ENCODE measurements at regions not wholly inside any gene's neighbourhood (a gene's known extent, or its start where the extent isn't known, plus 50 kb on each side); places are given as distances from the start of the nearest gene placed in this dataset.

GRCh38 chr6:111971181-111971841 is 82.6 kb upstream of the CCN6 start:
- no peak for TF ChIP-seq POLR2A (IDR thresholded peaks at IDR 0.05)
- TF ChIP-seq CTCF (IDR thresholded peaks at IDR 0.05): no peak
- WGBS, 2 donors: 74 to 81% methylated on average over 7 of the region's 7 CpGs
- Histone ChIP-seq H3K36me3 (replicated peaks in 1 of 2; ENCODE audit: insufficient read depth in 1 of 2, low read depth in 2 of 2) (no peaks in the 10 kb centered on the region), H3K27me3 (no peaks in the 10 kb centered on the region), H3K4me3 (no peak overlapping the region), H3K9me3 (no peaks in the 10 kb centered on the region), H3K4me1 (no peaks in the 10 kb centered on the region), H3K27ac (no peak overlapping the region)
- no peak for DNase-seq
- ATAC-seq: no peak
- intact Hi-C loops (cut with DNase I): no loop called here

GRCh38 chr6:111971866-111972532 is 81.9 kb upstream of the CCN6 start:
- no peak overlapping the region for H3K27ac ChIP-seq

GRCh38 chr6:111972745-111973117 is 81.2 kb upstream of the CCN6 start:
- TF ChIP-seq CTCF (IDR thresholded peaks at IDR 0.05) (no peak), POLR2A (IDR thresholded peaks at IDR 0.05) (no peak)
- H3K36me3 ChIP-seq (replicated peaks in 1 of 2; ENCODE audit: insufficient read depth in 1 of 2, low read depth in 2 of 2): no peaks in the 10 kb centered on the region
- no peak for DNase-seq
- WGBS, 2 donors: 93 to 94% methylated on average over 5 of the region's 5 CpGs
- peak overlapping the region in 1 of 4 donors; percentile 38 for H3K27ac ChIP-seq
- H3K27me3 ChIP-seq: no peaks in the 10 kb centered on the region
- ATAC-seq: no peak
- intact Hi-C loops (cut with DNase I): no loop called here
- no peaks in the 10 kb centered on the region for H3K9me3 ChIP-seq
- no peak overlapping the region for H3K4me3 ChIP-seq
- no peaks in the 10 kb centered on the region for H3K4me1 ChIP-seq

More at GRCh38 chr6:111971866-111972532, 81.9 kb upstream of the CCN6 start:
- ATAC-seq: no peak
- Histone ChIP-seq H3K27me3 (no peaks in the 10 kb centered on the region), H3K4me3 (no peak overlapping the region), H3K36me3 (replicated peaks in 1 of 2; ENCODE audit: insufficient read depth in 1 of 2, low read depth in 2 of 2) (no peaks in the 10 kb centered on the region), H3K4me1 (no peaks in the 10 kb centered on the region), H3K9me3 (no peaks in the 10 kb centered on the region)
- intact Hi-C loops (cut with DNase I): no loop called here
- no peak for TF ChIP-seq CTCF (IDR thresholded peaks at IDR 0.05)
- no peak for TF ChIP-seq POLR2A (IDR thresholded peaks at IDR 0.05)
- DNase-seq: no peak
- 78 to 93% methylated on average over 5 of the region's 5 CpGs for WGBS, 2 donors

- Histone ChIP-seq H3K27ac (peak overlapping the region in 1 of 4 donors; percentile 38), H3K4me3 (no peak overlapping the region)
- peak; percentile 64 for ATAC-seq
Measured at GRCh38 chr6:111973118-111973761, 80.7 kb upstream of the CCN6 start.

More at GRCh38 chr6:111973118-111973761, 80.7 kb upstream of the CCN6 start:
- intact Hi-C loops (cut with DNase I): no loop called here
- peak in 1 of 4 donors; percentile 49 for DNase-seq
- TF ChIP-seq CTCF (IDR thresholded peaks at IDR 0.05) (no peak), POLR2A (IDR thresholded peaks at IDR 0.05) (no peak)
- no peaks in the 10 kb centered on the region for H3K27me3 ChIP-seq
- no peaks in the 10 kb centered on the region for H3K4me1 ChIP-seq
- no peaks in the 10 kb centered on the region for H3K9me3 ChIP-seq
- H3K36me3 ChIP-seq (replicated peaks in 1 of 2; ENCODE audit: insufficient read depth in 1 of 2, low read depth in 2 of 2): no peaks in the 10 kb centered on the region
- WGBS, 2 donors: 48 to 61% methylated on average over 12 of the region's 12 CpGs

All from body of pancreas (tissue), 4 donors.